Renal pelvis (tissue), 1 donor: ENCODE measurements at regions not wholly inside any gene's neighbourhood (a gene's known extent, or its start where the extent isn't known, plus 50 kb on each side); places are given as distances from the start of the nearest gene placed in this dataset.

Experiments
- DNase-seq: peaks from one replicate; pipeline ENCODE4 v3.0.0-alpha.2; 2013

GRCh38 chr6:166774770-166775169 is 147.7 kb upstream of the RPS6KA2 start:
- no peak for DNase-seq

DNA sequence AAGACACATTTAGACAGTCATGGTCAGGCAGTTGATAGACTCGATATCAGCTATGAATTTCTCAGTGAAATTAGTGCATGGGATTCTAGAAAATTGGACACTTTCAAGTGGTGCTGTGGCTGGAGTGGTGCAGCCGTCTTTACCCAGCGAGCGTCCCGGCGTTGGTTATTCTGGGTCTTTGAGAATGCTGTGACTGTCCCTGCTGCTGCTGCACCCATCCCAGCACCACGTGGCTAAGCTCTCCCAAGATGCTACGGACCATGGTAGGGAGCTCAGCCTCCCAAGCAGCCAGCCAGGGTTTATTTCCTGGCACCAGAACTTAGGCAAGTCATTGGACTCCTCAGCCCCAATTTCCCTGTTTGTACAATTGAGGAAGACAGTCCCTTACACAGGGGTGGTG is 147.2 kb upstream of the RPS6KA2 start:
- no peak for DNase-seq

DNA sequence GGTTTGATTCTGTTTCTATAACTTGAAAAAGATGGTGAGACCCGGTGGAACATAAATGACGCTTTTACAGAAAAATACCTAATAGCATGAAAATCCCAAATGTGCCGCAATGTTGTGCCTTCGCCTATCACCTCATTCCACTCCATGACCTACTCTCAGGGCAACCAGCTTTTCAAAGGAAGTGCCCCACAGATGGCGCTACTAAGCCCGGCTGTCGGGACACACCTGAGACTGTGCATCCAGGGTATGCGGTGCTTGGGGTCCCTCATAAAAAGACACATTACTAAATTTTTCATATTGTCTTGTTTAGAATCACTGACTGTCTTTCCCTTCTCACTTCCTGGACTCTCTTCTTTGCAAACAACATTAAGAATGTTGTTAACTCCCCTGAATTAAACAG is 145.5 kb upstream of the RPS6KA2 start:
- no peak for DNase-seq

DNA sequence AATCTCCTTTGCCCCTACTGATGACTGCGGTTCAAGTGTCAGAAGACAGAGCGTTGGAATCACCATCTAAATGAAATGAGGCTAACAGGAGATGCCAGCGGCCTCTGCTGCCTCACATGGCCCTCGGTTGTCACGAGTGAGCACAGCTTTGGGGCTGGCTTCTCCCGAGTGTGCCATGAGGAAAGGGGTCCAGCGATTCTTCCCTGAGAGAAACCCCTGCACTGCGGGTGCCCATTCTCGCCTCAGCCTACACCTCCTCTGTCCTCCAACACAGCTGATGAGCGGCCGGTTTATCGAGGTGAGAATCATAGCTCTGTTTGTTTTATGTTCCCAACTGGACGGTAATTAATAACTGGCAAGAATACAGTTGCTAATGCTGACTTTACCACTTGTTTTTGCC is 144.7 kb upstream of the RPS6KA2 start:
- no peak for DNase-seq

DNA sequence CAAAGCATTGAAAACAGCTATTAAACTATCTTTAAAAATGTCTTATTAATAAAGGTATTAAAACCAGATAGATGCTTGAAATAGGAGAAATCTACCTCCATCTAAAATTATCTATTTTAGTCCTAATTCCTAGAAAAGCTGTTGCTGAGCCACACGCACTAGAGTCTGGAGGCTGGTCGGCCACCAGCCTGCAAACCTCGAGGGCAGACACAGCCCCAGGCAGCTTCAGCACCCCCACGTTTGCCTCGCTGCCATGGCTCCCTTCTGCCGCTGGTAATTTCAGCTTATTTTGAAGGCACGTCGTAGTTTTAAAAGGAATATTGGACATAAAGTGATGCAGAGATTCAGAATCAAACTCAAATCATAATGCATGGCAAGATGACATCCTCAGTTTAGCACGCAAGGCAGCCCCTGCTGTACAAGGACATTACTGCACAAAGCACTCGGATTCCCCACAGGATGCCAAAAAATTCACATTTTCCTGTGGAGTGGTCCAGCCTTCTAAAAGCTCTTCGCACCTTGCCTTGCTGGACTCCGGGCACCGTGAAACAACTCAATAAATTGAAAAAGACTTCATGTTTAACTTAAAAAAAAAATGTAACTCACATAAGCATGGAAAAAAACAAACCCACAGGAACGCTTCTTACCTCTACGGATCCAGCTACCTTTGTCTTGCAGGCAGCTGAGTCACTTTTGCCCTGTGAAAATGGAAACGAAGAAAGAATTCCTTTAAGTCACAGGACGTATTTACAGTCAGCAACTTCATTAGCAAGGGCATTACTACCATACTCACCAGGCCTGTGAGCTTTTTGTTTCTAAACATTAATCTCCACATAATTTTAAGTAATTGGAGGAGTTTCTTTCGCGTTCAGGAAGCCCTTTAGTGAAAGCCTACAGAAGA is 143.4 kb upstream of the RPS6KA2 start:
- DNase-seq, result no peak

DNA sequence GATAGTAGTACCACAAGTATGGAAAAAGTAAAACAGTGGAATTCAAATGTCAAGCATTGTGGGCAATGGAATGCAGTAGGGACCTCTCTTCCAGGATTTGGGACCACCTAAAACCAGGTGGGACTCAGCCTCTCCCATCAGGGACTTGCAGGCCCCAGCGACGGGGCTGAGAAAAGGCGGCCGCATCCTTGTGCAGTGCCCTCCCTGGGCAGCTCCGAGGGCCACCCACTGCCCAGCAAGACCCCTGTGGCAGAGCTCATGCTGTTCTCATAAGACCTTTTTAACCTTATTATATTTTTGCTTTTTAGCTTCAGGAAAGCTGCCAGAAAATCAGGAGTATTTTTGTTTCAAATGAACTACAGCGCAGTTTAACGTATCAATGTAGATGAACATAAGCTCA is 142.6 kb upstream of the RPS6KA2 start:
- DNase-seq, result no peak

DNA sequence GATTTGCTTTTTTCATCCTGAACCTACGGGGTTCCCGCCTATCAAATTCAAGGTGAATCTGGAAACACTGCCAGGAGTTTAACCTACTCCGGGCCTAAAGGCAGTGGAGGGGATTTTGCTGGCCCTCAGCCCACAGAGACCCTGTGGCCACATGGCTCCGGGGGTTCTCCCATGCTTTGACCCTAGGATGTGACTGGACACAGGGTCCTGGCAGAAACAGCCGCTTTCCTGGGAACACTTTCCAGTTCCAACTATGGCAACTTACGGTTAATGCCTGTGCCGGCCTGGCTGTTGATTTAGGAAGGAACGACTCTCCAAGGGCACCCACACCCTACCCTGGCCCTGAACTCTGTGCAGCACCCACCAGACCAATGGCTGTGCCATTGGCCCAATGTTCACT is 141.7 kb upstream of the RPS6KA2 start:
- no peak for DNase-seq

DNA sequence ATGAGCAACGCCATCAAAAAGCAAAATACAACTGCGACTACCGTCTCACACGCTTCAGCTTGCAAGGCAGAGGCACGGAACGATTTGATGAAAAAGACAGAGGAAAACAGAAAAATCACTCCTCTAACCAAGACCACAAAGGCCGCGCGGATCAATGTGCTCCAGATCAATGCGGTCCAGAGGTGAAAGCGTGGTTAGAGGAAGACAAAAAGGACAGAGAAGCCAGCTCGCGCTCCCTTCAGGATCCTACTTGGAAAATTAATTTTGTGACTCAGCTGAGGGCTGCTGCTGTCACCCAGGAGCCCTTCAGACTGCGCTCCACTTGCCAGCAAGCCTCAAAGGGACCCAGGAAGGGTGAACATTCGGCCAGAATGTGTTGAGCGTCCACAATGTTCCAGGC is 140.2 kb upstream of the RPS6KA2 start:
- no peak for DNase-seq

- no peak for DNase-seq
These were observed 139.7 kb upstream of the RPS6KA2 start for GRCh38 chr6:166766769-166767168.

- no peak for DNase-seq
These were observed 138.1 kb upstream of the RPS6KA2 start for GRCh38 chr6:166765234-166765541.

- DNase-seq, result no peak
These were observed 137.6 kb upstream of the RPS6KA2 start for GRCh38 chr6:166764473-166765233.

GRCh38 chr6:166763606-166764472 is 136.8 kb upstream of the RPS6KA2 start:
- DNase-seq, result no peak

DNA sequence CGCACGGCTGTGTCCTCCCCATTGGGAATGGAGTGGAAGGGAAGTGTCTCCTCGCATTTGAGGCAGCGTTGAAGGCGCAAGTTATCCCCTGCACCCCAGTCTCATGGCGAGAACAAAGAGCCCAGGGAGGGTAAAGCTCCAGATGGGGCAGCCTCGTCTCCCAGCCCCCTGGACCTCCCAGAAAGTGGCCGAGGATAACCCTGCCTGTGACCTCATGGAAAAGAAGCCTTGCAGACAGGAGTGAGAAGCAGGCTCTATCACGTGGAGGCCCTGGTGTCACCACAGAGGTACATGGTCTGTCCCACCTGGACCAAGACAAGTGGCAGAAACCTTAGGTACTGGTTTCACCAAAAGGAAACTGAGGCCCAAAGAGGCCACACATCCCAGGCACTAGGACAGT is 134.8 kb upstream of the RPS6KA2 start:
- DNase-seq, result no peak

DNA sequence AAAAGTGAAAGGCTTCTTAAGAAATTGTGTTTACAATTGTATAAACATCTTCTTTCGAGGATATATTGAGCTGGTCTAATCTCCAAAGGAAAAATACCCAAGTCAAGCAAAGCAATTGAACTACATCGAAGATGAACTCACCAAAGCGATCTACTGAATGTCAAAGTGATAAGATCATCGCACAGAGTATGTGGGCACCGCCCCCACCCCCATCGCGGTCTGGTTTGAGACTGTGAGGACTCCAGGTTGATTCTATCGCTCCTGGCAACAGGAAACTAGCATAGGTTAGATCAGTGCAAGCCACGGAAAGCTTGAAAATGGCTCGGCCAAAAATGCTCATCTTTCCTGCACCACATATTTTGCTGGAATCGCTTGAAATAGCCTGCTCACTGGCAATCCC is 133.2 kb upstream of the RPS6KA2 start:
- DNase-seq, result no peak

DNA sequence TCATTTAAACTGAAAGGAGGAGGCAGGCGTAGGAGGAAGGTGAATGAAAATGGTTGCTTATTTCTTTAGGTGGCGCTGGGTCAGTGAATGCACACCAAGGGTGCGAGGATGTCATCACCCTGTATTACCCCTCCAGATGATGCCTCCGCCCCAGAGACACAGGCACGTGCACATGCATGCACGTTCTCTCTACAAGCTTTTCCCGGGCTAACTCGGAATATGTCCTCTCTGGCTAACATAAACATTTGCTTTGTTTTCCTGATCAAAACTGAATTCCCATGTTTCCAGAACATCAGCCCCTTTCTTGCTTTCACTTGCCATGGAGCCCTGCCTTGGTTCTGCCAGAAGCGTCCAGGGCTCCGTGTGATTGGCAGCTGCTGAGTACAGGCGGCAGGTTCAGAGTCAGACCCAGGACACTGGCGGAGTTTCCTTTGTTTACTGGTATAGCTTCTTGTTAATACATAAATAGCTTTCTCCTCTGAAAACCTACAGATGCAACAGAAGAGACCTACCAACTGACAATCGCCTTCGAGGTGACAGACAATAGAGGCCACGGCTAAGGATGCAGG is 131.2 kb upstream of the RPS6KA2 start:
- DNase-seq, result no peak

- peak; percentile 54 for DNase-seq
These were observed 130.4 kb upstream of the RPS6KA2 start for GRCh38 chr6:166757232-166758135.

GRCh38 chr6:166754218-166755030 is 127.4 kb upstream of the RPS6KA2 start:
- DNase-seq, result no peak

DNA sequence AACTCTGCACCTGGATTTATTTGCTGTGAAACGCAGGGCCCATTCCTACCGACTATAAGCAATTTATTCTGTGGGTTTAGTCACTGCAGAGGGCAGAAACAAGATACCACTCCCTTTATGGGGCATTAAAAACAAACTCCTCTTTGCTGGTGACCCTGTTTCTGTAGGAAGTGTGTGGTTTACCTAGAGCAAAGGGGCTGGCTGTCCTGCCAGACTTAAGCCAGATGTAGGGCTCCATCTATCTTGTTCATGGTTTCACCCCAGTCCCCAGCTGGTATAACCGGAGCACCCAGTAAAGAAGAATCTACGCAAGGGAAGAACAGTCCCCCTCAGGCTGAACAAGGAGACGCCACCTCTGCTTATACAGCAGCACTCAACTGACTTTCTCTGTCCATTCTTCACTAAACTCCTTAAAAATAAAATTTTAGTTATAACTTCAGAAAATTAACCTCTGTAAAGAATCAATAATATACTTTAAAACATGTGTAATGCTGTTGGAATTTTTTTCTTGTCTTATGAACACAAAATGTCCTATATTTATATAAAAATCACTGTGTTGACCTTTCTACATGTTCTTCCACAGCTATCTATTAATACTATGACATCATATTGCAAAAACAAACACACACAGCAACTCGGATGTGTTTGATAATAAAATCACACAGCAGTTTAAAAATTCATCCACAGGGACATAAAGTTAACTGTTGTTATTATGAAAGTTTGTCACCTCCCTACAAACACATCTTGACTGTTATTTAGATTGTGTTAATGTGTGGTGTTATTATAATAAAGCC is 126.1 kb upstream of the RPS6KA2 start:
- no peak for DNase-seq

GRCh38 chr6:166752097-166752496 is 125.0 kb upstream of the RPS6KA2 start:
- DNase-seq, result no peak
